Cerebellar cortex (tissue), 1 donor: ENCODE measurements at regions not wholly inside any gene's neighbourhood (a gene's known extent, or its start where the extent isn't known, plus 50 kb on each side); places are given as distances from the start of the nearest gene placed in this dataset.
"Not testable (repeated sequence)": the region's sequence is repeated elsewhere in the genome, so short reads cannot be mapped to it uniquely, and the experiment has no call there.

Experiments used
- DNase-seq: peaks from one replicate; pipeline ENCODE4 v3.0.0-alpha.2; 2015; ENCODE audit warnings: low spot score

DNA sequence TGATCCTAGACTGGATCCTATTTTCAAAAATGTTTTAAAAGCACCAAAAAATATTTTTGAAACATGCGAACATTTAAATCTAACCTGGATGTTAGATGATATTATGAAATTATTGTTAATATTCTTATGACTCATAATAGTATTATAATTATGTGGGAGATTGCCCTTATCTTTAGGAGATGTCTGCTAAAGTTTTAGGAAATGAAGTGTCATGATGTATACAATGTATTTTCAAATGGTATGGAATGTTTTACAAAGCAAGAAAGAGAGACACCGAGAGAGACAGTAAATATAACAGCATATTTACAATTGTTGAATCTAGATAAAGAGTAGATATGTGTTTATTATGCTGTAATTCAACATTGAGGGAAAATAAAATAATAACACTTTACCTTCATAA, 455.9 kb downstream of the ACTL7B start:
- no peak for DNase-seq

DNA sequence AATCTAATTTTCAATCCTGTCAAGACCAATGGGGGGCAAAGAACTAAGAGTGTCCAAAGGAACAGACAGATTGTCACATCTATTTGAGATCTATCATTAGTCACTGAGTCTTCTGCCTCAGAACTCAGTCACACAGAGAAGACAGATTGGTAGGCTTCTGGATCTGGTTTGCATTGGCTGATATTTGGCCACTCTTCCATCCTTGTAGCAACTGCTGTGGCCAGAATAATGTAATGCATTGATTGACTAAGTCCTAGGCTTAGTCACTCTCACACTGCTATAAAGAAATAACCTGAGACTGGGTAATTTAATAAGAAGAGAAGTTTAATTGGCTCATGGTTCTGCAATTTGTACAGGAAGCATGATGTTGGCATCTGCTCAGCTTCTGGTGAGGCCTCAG, 458.5 kb downstream of the ACTL7B start:
- DNase-seq: no peak

DNA sequence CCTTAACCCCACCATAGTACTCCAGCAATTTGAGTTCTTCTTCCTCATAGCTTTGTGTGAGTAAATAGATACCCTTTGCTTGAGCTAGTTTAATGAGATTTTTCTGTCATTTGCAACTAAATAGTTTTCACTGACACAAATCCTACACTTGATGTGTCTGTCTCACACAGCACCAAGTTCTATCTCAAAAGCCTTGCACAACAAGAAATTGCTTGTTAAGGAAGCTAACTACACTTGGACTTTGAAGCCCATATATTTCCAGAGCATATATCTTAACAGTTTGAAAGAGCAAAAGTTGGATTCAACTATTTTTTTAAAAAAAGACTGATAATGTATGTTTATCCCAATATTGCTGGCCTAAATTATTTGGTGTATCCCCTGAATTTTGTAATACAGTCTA, 459.2 kb downstream of the ACTL7B start:
- no peak for DNase-seq

DNA sequence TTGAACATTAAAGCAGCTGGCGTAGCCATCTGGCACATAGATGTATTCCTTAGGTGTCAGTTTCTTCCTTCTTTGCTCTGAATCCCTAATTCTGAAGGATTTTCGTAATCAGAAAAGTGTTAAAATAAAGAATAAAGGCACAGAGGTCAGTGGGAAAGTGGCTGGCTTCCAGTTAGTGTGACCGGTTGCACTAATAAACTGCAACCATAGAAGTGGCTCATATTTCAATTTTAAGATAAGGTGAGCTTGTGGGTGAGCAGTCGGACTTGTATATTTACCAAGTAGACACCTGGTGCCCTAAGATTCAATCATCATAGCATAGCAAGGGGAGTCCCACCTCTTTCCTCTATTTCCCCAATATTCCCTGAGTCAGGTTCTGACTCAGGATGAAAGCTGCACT, 459.6 kb downstream of the ACTL7B start:
- no peak for DNase-seq

DNA sequence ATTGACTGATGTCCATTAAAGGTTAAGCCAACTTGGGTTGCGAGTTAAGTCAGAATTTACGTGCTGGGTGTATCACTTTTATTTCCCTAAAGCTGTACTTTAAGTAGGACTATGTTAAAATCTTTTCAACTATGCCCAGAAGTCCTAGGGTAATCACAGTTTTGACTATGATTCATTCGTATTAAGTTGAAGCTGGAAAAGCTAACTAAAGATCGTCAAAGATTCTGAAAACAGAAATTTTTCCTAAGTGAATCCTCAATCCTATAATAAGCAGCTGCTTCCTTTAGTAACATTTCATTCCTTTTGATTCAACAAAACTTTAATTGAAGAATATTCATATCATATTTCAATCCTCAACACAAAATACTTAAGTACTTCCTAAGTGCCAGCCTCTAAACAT, 460.4 kb downstream of the ACTL7B start:
- no peak for DNase-seq

DNA sequence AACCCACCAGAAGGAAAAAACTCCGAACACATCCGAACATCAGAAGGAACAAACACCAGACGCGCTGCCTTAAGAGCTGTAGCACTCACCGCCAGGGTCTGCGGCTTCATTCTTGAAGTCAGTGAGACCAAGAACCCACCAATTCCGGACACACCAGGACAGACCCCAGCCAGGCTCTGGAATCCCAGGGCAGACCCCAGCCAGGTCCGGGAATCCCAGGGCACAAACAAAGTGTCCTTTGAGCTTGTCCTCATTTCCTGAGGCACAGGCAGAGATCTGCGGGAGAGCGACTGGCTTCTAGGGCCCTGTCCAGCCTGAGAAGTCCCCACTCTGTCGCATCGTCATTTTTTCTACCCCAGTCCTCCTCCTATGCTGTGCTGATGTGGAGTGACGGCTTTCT, 461.1 kb downstream of the ACTL7B start:
- DNase-seq: no peak

DNA sequence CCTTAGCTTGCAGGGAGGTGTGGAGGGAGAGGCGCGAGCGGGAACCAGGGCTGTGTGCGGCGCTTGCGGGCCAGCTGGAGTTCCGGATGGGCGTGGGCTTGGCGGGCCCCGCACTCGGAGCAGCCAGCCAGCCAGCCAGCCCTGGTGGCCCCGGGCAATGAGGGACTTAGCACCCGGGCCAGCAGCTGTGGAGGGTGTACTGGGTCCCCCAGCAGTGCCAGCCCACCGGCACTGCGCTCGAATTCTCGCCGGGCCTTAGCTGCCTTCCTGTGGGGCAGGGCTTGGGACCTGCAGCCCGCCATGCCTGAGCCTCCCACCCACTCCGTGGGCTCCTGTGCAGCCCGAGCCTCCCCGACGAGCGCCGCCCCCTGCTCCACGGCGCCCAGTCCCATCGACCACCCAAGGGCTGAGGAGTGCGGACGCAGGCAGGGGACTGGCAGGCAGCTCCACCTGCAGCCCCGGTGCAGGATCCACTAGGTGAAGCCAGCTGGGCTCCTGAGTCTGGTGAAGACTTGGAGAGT, 462.2 kb downstream of the ACTL7B start:
- not testable (repeated sequence) for DNase-seq

DNA sequence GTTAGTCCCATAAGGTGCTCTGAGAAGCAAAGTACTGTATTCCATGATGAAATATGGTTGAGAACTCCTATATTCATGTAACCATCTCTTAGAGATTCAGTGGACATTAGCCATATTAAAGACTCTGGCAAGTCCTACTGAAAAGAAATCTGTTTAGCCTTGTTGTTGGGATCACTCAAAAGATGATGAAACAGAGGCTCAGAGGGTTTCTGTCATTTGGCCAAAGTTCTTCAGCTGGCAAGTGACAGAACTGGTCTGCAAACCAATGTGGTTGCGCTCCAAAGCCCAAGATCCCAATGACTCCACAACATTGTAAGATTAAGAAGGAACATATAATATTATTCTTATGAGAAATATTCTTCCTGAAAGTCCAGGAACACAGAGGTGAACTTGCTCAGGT, 462.9 kb downstream of the ACTL7B start:
- no peak for DNase-seq

DNA sequence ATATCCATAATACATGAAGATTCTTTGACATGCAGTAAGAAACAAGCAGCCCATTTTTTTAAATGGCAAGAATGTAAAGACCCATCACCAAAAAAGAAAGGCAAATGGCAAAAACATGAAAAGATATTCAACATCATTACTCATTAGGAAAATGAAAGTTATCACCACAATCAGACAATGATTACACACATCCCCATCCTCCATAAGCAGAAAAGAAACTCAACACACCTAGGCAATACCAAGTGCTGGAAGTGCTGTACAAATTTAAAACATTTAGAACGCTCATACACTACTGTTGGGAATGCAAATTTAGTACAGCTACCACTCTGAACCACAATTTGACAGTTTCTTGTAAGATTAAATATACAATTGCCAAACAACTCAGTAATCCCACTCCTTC, 466.7 kb downstream of the ACTL7B start:
- DNase-seq: no peak

DNA sequence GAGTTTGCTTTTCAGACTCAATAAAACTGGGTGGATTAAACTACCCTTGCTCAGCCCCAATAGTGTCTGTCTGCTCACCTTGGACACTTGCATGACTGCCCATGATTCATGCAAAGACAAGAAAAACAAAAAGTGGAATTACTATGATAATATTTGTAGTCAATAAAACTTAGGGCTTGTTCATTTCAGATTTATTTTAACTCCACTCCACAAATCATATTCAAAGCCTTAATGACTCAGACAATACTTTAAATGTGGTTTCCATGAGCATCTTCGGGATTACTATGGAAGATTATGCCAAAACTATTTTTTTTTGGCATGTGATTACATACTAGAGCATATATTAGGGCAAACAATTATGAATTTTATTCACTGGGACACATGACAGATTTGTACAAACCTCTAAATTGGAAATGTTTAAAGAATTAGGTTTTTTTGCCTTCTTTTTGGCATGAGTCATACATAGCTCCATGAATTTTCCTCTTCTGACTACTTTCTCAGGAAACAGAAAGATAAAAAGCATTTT, 468.9 kb downstream of the ACTL7B start:
- DNase-seq: no peak

DNA sequence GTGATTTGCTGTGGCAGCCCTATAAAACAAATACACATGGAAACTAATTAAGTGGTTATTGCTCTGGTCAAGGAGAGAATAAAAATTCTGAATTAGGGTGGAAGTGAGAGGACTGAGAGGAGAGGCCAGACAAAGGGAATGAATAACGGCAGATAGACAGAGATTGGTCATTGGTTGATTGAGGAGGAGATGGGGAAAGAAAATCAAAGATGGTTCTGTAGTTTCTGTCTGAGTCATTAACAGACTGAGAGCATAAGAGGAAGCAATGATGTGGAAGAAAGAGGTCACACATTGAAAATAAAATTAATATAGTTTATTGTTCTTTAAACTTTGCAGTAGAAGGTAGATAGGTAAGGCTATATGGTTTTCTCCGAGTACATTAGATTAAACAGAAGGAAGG, 469.8 kb downstream of the ACTL7B start:
- DNase-seq: no peak

DNA sequence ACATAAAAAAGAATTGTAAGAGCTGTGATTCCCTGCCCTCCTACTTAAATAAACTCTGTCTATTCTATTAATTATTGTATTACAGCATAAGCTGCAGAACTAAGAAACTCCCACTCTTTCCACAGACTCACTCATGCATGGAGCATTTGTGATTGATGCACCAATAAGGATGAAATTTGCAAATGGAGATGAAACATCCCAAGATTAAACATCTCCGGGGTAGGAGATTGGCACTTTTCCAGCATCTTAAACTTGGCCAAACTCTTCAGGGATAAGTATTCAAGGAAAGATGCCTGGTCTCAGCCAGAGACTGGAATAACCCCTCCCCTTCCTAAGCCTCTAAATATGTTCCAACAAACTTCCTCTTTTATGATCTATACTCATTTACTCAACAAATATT, 472.0 kb downstream of the ACTL7B start:
- no peak for DNase-seq

DNA sequence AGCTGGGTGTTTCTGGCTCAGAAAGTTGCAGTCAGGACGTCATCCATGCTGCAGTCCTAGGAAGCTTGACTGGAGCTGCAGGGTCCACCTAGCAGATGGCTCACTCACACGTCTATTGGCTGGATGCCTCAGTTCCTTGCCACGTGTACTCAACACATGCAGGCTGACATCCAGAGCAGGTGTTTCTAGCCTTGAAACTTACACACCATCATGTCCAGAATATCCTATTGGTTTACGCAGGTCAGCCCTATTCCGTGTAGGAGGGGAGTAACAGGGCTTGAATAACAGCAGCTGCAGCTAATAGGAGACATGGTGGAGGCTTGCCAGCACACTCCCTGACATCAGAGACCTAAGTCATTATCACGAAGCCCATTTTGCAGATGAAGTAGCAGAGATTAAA, 473.5 kb downstream of the ACTL7B start:
- peak; percentile 33 for DNase-seq

DNA sequence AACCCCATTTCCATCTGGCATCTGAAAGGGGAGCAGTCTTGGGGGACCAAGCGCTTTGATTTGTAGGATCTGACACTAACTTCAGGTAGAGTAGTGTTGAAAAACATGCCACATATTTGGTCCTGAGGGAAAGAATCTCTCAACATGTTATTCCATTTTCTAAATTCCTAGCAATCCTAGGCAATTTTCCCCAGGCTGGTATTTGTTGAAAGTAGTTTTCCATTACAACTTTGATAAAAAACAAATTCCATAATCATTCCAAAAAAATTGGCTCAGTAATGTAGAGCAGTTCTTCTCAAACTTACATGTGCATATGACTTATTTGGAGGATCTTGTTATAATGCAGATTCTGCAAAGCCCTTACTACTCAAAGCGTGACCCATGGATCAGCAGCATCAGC, 477.9 kb downstream of the ACTL7B start:
- DNase-seq: no peak

DNA sequence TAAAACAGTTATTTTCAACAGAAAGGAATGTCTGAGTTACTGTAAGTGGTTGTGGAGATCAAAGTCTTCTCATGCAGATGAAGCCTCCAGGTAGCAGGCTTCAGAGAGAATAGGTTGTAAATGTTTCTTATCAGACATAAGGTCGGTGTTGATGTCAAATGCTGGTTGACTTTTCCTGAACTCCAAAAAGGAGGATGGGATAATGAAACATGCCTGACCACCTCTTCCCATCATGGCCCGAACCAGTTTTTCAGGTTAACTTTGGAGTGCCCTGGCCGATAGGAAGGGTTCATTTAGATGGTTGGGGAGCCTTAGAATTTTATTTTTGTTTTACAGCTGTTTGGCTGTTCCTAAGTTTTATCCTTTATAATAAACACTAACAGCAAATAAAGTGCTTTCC, 478.4 kb downstream of the ACTL7B start:
- no peak for DNase-seq

DNA sequence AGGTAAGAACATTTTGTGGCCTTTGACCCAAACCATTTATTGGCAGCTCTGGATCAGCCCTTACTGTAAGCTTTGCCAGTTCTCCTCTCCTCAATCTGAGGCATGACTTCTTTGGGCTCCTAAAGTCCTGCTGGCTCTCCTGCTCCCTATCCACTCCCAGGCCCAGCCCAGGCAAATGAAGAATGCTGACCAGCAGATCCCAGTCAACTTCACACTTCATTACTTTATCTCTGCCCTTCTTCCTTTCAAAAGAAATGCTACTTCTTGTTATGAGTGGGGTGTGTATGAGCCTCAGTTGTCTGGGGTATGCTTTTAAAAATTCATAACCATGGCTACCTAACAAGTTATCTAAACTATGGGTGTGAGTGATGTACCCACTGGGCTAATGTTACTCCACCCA, 479.6 kb downstream of the ACTL7B start:
- no peak for DNase-seq

DNA sequence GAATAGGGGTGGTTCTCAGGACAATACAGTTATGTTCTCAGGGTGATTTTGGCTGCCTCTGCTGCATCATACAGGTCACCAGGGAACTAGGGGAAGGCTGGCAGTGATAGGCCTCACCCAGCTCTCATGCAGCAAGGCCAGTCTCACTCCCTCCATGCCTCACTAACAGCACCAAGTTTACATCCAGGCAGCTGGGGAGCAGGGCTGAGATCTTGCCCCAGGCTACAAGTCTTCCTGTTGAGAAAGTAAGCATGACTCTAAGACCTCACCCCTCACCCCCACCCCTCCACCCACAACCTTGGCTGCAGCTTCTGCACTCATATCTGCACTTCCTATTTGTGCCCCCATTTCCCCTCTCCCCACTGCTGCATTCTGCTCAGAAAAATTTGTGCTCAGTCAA, 481.2 kb downstream of the ACTL7B start:
- no peak for DNase-seq

DNA sequence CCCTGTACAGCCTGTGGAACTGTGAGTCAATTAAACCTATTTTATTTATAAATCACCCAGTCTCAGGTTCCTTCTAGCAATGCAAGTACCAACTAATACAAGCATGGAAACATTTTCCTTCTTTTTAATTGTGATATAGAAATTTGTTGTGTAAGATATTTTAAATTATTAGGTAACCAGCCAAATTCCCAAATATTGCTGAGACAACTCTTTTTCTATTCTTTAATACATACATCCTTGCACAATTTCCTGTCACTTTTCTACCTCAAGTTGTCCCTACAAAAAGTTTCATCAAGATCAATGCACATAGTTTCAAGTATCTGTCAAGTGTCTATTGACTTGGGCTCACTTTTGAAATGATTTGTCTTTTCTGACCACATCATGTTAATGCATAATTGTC, 488.6 kb downstream of the ACTL7B start:
- DNase-seq: no peak

DNA sequence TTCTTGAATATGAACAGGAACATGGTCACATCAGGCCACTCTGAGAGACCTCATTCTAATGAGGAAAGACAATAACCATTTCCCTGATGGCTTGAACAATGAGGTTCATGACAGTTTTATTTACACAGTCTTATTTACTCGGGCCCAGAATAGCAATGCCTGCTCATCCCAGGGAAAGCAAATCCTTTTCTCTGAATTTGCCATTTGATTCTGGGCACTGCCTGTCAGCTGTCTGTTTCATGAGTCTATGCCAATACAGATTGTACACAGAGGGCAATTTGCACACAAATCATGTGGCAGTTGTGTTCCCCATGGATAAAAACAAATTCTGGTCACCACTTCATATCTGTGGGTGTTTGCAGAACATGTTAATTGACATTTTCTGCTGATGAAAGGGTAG, 492.5 kb downstream of the ACTL7B start:
- DNase-seq: no peak

DNA sequence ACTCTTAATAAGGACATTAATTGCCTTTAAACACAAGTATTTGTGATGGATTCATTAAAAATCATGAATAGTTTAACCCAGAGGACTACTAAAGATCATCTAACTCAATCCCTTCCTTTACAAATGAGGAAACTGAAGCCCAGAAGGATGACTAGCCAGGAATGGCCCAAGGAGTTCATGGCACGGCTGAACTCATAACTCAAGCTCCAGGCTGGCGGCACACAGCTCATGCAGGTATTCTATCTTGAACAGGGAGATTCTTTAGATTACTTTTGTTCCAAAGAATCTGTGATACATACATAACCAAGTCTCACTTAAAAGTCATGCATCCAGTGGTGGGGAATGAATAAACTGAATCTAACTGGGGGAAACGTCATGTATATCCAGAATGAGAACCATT, 495.5 kb downstream of the ACTL7B start:
- DNase-seq: no peak

DNA sequence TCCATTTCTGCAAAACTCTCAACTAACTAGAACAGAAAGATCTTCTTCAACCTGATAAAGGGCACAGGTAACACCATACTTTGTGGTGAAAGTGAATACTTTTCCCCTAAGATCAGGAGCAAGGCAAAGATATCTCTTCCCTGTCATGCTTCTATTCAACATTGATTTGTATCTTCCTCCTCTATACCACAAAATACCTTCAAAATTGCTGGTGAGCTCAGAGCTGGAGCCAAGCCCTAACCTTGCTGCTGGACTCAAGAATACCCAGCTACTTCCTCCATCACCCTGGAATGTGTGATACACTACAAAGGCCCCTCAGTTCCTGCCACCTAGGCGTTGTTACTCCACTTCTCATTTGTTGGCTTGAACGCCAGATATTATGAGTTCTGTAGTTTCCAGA, 499.0 kb downstream of the ACTL7B start:
- DNase-seq: no peak

DNA sequence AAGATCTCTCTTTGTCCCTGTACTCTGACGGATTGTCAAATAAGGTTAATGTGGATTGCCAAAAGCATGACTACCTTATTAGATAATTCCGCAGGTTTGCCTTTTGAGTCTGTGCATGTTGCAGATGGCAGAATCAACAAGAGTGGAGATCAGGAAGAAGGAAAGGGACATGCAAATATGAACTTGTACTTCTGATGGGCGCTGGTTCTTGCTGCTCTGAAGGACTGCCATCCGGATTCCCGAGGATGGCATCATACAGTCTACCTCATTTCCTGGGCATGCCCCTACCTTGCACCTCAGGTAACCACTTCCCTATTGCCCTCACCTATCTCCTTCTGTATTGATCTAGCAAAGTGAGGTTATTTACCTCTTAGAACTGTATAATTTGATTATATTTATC, 504.2 kb downstream of the ACTL7B start:
- DNase-seq: no peak

DNA sequence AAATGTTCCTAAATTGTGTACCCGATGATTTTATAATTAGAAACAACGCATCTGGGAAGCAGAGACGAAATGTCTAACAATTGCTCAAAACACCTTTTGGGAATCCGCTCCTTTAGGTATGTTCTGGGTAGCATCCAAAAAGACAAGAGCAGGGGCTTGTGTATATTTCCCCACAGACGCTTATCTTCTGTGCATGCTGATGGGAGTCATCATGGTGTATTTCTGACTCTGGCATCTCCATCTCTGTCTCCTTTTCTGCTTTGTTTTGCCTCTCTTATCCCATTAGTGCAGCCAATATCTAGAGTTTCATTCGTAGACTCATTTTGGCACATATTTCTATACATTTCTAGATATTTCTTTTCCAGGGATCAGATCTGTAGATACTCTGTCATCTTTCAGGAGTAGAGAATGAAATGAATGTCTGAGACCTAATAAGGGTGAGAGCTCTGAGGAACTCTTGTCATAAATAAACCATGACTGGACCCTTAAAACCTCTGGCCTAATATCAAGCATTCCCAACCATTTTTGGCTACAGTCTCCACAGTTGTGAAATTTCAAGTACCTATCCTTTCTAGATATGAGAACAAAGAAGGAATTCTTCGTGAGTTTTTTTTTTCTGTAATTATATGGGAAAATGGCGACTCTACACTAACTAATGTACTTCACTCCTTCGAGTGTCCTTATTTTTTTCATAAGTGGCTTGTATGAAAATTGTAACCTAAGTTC, 508.2 kb downstream of the ACTL7B start:
- no peak for DNase-seq

DNA sequence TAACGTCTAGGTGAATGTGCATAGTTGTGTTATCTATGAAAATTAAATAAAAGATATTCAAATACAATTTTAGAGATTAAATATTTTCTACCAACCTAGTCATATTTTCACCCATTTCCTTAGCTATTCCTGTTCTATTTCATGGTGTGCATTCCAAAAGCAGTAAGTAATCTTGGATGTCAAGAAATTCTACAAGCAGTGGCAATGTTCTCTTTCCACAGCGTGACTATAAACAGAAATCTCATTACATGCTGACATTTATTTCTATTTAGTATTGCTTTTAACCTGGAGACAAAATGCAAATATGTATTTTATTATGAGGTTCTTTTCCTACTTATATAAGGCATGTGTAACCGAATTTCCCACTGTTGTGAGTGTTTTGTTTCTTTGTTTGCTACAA, 510.0 kb downstream of the ACTL7B start:
- DNase-seq: no peak
